ENCODE measurements at regions not wholly inside any gene's neighbourhood (a gene's known extent, or its start where the extent isn't known, plus 50 kb on each side); places are given as distances from the start of the nearest gene placed in this dataset.

DNA sequence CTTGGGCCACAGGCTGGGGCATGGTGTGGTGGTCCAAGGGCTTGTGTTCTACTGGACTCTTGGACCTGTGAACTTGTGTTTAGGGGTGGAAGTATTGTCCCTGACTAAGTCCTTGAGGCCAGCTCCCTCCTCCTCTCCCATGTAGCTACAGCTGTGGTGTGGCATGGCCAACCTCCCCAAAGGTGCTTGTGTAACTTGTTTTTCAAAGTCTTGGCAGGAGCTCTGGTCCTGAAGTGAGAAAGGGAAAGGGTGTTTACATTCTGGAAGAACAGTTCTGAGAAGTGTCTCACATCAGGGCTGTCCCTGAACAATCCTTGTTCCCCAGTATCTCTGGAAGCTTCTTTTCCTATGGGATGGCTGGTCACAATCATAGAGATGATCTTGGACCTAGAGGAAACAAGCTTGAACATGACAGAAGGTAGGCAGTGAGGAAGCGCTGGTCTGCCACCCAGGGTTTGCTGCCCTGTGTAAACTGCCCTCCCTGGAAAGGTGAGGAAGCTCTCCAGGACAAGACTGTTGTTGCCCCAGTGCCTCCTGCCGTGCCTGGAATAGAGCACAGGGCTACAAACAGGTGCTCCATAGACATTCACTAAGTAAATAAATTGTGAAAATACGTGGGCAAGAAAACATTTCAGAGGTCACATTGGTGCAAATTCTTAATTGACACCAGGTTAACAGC, 64.6 kb upstream of the KLF9 start:
- no peaks in the 10 kb centered on the region for H3K9me3 ChIP-seq
- TF ChIP-seq EP300 (IDR thresholded peaks at IDR 0.05) (peak; percentile 94), POLR2A (IDR thresholded peaks at IDR 0.05) (no peak), POLR2AphosphoS5 (IDR thresholded peaks at IDR 0.05) (peak; percentile 85 to 93 (median 87))
- TF ChIP-seq, protein P1, sequence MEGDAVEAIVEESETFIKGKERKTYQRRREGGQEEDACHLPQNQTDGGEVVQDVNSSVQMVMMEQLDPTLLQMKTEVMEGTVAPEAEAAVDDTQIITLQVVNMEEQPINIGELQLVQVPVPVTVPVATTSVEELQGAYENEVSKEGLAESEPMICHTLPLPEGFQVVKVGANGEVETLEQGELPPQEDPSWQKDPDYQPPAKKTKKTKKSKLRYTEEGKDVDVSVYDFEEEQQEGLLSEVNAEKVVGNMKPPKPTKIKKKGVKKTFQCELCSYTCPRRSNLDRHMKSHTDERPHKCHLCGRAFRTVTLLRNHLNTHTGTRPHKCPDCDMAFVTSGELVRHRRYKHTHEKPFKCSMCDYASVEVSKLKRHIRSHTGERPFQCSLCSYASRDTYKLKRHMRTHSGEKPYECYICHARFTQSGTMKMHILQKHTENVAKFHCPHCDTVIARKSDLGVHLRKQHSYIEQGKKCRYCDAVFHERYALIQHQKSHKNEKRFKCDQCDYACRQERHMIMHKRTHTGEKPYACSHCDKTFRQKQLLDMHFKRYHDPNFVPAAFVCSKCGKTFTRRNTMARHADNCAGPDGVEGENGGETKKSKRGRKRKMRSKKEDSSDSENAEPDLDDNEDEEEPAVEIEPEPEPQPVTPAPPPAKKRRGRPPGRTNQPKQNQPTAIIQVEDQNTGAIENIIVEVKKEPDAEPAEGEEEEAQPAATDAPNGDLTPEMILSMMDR (IDR thresholded peaks at IDR 0.05): no peak
- 27 to 59% (median 37%) methylated on average over 3 of the region's 3 CpGs for WGBS, 5 donors
- peaks cover 41 to 95% (median 84%) of the 10 kb centered on the region in 4 donors for H3K4me1 ChIP-seq
- H3K4me3 ChIP-seq: no peak overlapping the region
- DNase-seq: peak; percentile 30 to 75
- intact Hi-C loops (cut with DNase I; ENCODE audit: low total_unique reads): loop anchor here (10.0 kb wide), 1 partner anchor 54 kb away; no protein-coding TSS in a partner anchor
- H3K27ac ChIP-seq: peak overlapping the region; percentile 93 to 97 (median 96)
- no peaks in the 10 kb centered on the region for H3K36me3 ChIP-seq
- H3K27me3 ChIP-seq: no peaks in the 10 kb centered on the region

DNA sequence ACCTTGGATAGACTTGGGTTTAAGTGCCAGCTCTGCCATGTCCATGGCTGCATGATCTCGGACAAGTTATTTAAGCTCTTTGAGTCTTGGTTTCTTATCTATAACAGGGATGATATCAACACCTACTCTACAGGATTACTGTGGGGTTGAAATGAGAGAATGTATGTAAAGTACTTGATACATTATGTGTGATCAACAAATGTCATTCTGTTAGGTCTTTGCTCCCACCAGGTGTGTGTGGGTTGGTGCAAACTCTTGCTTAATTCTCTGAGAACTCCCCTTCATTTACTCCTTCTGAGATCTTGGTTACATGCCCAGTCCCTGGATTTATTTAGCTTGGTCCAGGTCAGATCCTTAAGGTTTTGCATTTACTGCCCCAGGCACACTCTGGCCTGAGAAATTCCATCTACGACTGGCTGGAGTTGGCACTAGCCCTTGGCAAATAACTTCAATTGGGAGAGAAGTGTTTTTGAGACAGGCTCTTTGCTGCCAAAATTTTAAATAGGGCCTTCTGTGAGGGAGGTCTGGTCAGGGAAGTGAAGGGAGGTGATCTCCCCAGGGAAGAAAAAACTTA, 63.5 kb upstream of the KLF9 start:
- TF ChIP-seq POLR2AphosphoS5 (IDR thresholded peaks at IDR 0.05) (peak in 2 of 3 donors; percentile 24 to 49), POLR2A (IDR thresholded peaks at IDR 0.05) (no peak), EP300 (IDR thresholded peaks at IDR 0.05) (peak; percentile 4)
- peak in 1 of 2 donors; percentile 63 for DNase-seq
- H3K27me3 ChIP-seq: no peaks in the 10 kb centered on the region
- peaks cover 47 to 95% (median 87%) of the 10 kb centered on the region in 4 donors for H3K4me1 ChIP-seq
- H3K27ac ChIP-seq: peak overlapping the region; percentile 93 to 97 (median 96)
- WGBS, 5 donors: 34 to 61% (median 36%) methylated on average over 2 of the region's 2 CpGs
- intact Hi-C loops (cut with DNase I; ENCODE audit: low total_unique reads): loop anchor here (10.0 kb wide), 1 partner anchor 53 kb away; no protein-coding TSS in a partner anchor
- no peaks in the 10 kb centered on the region for H3K36me3 ChIP-seq
- H3K4me3 ChIP-seq: no peak overlapping the region
- no peaks in the 10 kb centered on the region for H3K9me3 ChIP-seq

DNA sequence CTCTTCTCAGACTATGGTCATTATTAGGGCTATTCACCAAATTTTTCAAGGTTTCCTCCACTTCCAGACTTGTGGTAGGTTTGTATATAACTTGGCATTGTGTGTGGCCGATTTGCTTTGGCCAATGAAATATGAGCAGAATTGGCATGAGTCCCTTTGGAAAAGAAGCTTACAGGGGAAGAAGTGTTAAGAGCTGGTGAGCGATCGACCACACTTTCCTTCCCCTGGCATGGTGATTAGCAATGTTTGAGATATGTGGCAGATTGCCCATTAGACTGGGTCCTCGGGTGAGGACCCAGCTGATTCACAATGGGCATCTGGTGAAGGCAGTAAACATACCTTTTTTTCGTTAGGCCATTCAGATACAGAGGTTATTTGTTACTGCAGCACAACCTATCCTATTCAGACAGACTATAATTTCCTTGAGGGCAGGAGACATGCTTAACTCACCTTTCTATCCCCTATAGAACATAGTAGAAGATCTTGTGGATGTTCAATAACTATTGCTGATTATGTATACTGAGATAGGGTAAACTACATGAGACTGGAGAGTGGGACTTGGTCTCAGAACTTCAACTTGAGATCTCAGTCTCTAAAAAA, 62.8 kb upstream of the KLF9 start:
- Histone ChIP-seq H3K36me3 (no peaks in the 10 kb centered on the region), H3K4me1 (peaks cover 53 to 95% (median 91%) of the 10 kb centered on the region in 4 donors), H3K27ac (peak overlapping the region; percentile 52 to 97 (median 96)), H3K9me3 (no peaks in the 10 kb centered on the region), H3K27me3 (no peaks in the 10 kb centered on the region), H3K4me3 (no peak overlapping the region)
- WGBS, 5 donors: 33 to 63% (median 42%) methylated on average over 5 of the region's 5 CpGs
- TF ChIP-seq, protein P1 (IDR thresholded peaks at IDR 0.05): no peak
- TF ChIP-seq POLR2A (IDR thresholded peaks at IDR 0.05) (no peak), POLR2AphosphoS5 (IDR thresholded peaks at IDR 0.05) (no peak), EP300 (IDR thresholded peaks at IDR 0.05) (no peak)
- intact Hi-C loops (cut with DNase I; ENCODE audit: low total_unique reads): loop anchor here (10.0 kb wide), 1 partner anchor 52 kb away; no protein-coding TSS in a partner anchor
- no peak for DNase-seq

DNA sequence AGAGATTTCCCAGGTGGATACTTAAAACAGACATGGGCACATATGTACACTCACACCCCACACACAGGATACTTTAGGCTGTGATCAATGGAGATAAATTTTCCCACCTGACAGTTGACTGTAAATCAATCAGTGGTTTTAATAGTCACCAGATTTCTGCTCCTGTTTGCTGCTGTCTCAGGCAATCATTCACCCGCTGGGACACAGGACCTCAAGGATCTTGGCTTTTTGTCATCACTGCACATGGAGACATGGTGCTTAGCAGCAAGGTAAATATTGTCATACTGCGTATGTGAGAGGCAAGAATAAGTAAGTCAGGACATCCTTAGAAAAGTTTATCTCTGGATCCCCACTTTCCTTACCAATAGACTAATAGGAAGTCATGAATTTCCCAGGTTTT, 60.8 kb upstream of the KLF9 start:
- WGBS, 5 donors: 25 to 53% (median 48%) methylated on average over 2 of the region's 2 CpGs
- intact Hi-C loops (cut with DNase I; ENCODE audit: low total_unique reads): loop anchor here (10.0 kb wide), 1 partner anchor 50 kb away; no protein-coding TSS in a partner anchor
- H3K4me1 ChIP-seq: peaks cover 50 to 95% (median 87%) of the 10 kb centered on the region in 4 donors

More for the DNA sequence above, 60.8 kb upstream of the KLF9 start:
- H3K27ac ChIP-seq: peak overlapping the region; percentile 59 to 97 (median 83)
- TF ChIP-seq POLR2A (IDR thresholded peaks at IDR 0.05) (no peak), POLR2AphosphoS5 (IDR thresholded peaks at IDR 0.05) (peak; percentile 30 to 82 (median 35)), EP300 (IDR thresholded peaks at IDR 0.05) (peak; percentile 54)
- TF ChIP-seq, protein P1 (IDR thresholded peaks at IDR 0.05): no peak
- DNase-seq: peak in 1 of 2 donors; percentile 30
- no peak overlapping the region for H3K4me3 ChIP-seq
- H3K27me3 ChIP-seq: no peaks in the 10 kb centered on the region
- no peaks in the 10 kb centered on the region for H3K9me3 ChIP-seq
- H3K36me3 ChIP-seq: no peaks in the 10 kb centered on the region
